Heart right ventricle (tissue), 16 donors: ENCODE measurements at regions not wholly inside any gene's neighbourhood (a gene's known extent, or its start where the extent isn't known, plus 50 kb on each side); places are given as distances from the start of the nearest gene placed in this dataset.

Experiments
- ATAC-seq, 8 donors: fragments of 200-7000 bp; cut with Tn5 transposase; one replicate each; pipeline ENCODE4 v1.9.1; 2020; ENCODE audit warnings: mild to moderate bottlenecking in 8 of 8, moderate library complexity in 8 of 8, moderate number of reproducible peaks in 1 of 8
- DNase-seq, 2 donors: peaks; one replicate each; pipeline ENCODE4 v3.0.0-alpha.2; 2020
- H3K27ac ChIP-seq, 10 donors: fragments of 200-600 bp; sonication (generic) in 2 of 10; one replicate each; pipeline versions ENCODE4 v1.5.0 to v1.8.0; 2020 to 2022; ENCODE audit warnings: mild to moderate bottlenecking in 3 of 10
- H3K27me3 ChIP-seq, 7 donors: fragments of 200-600 bp; one replicate each; pipeline ENCODE4 v1.8.0; 2021 to 2022; ENCODE audit warnings: mild to moderate bottlenecking in 2 of 7
- H3K36me3 ChIP-seq, 9 donors: fragments of 200-600 bp; sonication (generic) in 1 of 9; one replicate each; pipeline versions ENCODE4 v1.5.0 to v1.8.0; 2020 to 2022; ENCODE audit warnings: mild to moderate bottlenecking in 2 of 9
- H3K4me1 ChIP-seq, 9 donors: fragments of 200-600 bp; sonication (generic) in 1 of 9; one replicate each; pipeline versions ENCODE4 v1.5.0 to v1.8.0; 2020 to 2022; ENCODE audit warnings: mild to moderate bottlenecking in 4 of 9
- H3K4me3 ChIP-seq, 10 donors: fragments of 200-600 bp; sonication (generic) in 2 of 10; one replicate each; pipeline versions ENCODE4 v1.5.0 to v1.8.0; 2020 to 2022; ENCODE audit warnings: mild to moderate bottlenecking in 7 of 10, moderate library complexity in 2 of 10
- H3K9me3 ChIP-seq, 11 donors: fragments of 200-600 bp in 10 of 11; sonication (generic) in 2 of 11; one replicate each; pipeline versions ENCODE4 v1.5.0 to v1.8.0; 2013 to 2022; ENCODE audit warnings: mild to moderate bottlenecking in 2 of 11, control low read depth in 1 of 11, moderate library complexity in 1 of 11
- CTCF ChIP-seq, 9 donors: fragments of 200-600 bp; sonication (generic) in 2 of 9; IDR thresholded peaks; one replicate each; pipeline versions ENCODE4 v1.5.0 to v1.8.0; 2021 to 2022; ENCODE audit warnings: antibody characterized with exemption in 9 of 9, mild to moderate bottlenecking in 5 of 9, moderate library complexity in 1 of 9
- WGBS, 2 donors: extraction: QIAGEN DNeasy Blood & Tissue Kit; methylation state at CpG; one replicate each; pipeline ENCODE4 v1.1.7; 2013; ENCODE audit warnings: inconsistent platforms in 1 of 2; 5-methylcytosine and 5-hydroxymethylcytosine counted together
- intact Hi-C, 10 donors: fragments of 100-400 bp; cut with DNase I; formaldehyde crosslinking; loops; one replicate each; pipeline versions ENCODE4 v1.11.1 to v1.14.2; 2022
- donor health status: Arrhythmogenic right ventricular cardiomyopathy.
- donor health status: ischemic (EF 13 %, LVEDD 7.1; RV severe dilation, severe dysfunction).
- donor health status: healthy with polysubstance abuse.
- donor health status: DM: no; HTN: yes; CAD: no.
- donor health status: DM: no; HTN: no; CAD: no.
- donor health status: ischemic (EF 25% LVEDD 6.9; RV normal size, moderate dysfunction).
- donor health status: ischemic (EF 25% LVEDD 5.7; RV mildly dilated, moderate dysfunction).
- donor health status: healthy.
- donor health status: DM: yes; HTN: yes; CAD: no.
- donor health status: Ischemic cardiomyopathy.
- donor health status: ischemic (EF 35%, LVEDD 5.7; RV mildly dilated, moderate dysfunction).
- donor health status: nonischemic (EF 11% LVEDD 7.7; RV severe dilation, severe dysfunction).
- donor health status: DM: yes; HTN: yes; CAD: no.
- donor health status: PGD.
- donor health status: ischemic (EF 29% LVEDD 5.4; RV normal size, mild dysfunction).
- donor health status: nonischemic (EF 23%, LVEDD 6.1; RV moderate dilation, normal function).

- intact Hi-C loops = no loop called here
These were observed 185.8 kb upstream of the TENT5A start for GRCh38 chr6:81938014-81938856.

GRCh38 chr6:81937296-81937937 lies 184.9 kb upstream of the TENT5A start:
- peak overlapping the region in 1 of 10 donors; percentile 34 for H3K27ac ChIP-seq
- intact Hi-C loops = no loop called here
- no peaks in the 10 kb centered on the region for H3K27me3 ChIP-seq
- H3K36me3 ChIP-seq = no peaks in the 10 kb centered on the region
- TF ChIP-seq CTCF (IDR thresholded peaks at IDR 0.05) = no peak
- DNase-seq (no peak), ATAC-seq (no peak)
- 85 to 92% methylated on average over 6 of the region's 6 CpGs for WGBS, 2 donors
- no peak overlapping the region for H3K4me3 ChIP-seq
- H3K9me3 ChIP-seq = peaks cover 0 to under 1% (median 0%) of the 10 kb centered on the region in 11 donors
- H3K4me1 ChIP-seq = peaks cover 0 to 25% (median 6%) of the 10 kb centered on the region in 9 donors

More at GRCh38 chr6:81938014-81938856, 185.8 kb upstream of the TENT5A start:
- H3K27me3 ChIP-seq = no peaks in the 10 kb centered on the region
- no peak for TF ChIP-seq CTCF (IDR thresholded peaks at IDR 0.05)
- ATAC-seq (peak in 7 of 8 donors; percentile 17 to 75 (median 59)), DNase-seq (no peak)
- WGBS, 2 donors = 32 to 36% methylated on average over 4 of the region's 4 CpGs
- H3K27ac ChIP-seq = peak overlapping the region in 3 of 10 donors; percentile 0 to 34 (median 7)
- H3K4me1 ChIP-seq = peaks cover 0 to 25% (median 6%) of the 10 kb centered on the region in 9 donors
- no peaks in the 10 kb centered on the region for H3K9me3 ChIP-seq
- H3K4me3 ChIP-seq = no peak overlapping the region
- H3K36me3 ChIP-seq = no peaks in the 10 kb centered on the region

GRCh38 chr6:81934936-81935335 lies 182.5 kb upstream of the TENT5A start:
- intact Hi-C loops = no loop called here
- Histone ChIP-seq H3K4me1 (peaks cover 0 to 16% (median 6%) of the 10 kb centered on the region in 9 donors), H3K27ac (no peak overlapping the region), H3K27me3 (no peaks in the 10 kb centered on the region), H3K9me3 (peaks cover 0 to 3% (median 0%) of the 10 kb centered on the region in 11 donors), H3K36me3 (no peaks in the 10 kb centered on the region), H3K4me3 (no peak overlapping the region)
- ATAC-seq (no peak), DNase-seq (no peak)
- WGBS, 2 donors = 73 to 79% methylated on average over 1 of the region's 1 CpG
- no peak for TF ChIP-seq CTCF (IDR thresholded peaks at IDR 0.05)

GRCh38 chr6:81933608-81934051 lies 181.1 kb upstream of the TENT5A start:
- Histone ChIP-seq H3K36me3 (no peaks in the 10 kb centered on the region), H3K9me3 (peaks cover 0 to 3% (median 0%) of the 10 kb centered on the region in 11 donors), H3K27ac (no peak overlapping the region), H3K4me1 (peaks cover 0 to 5% (median 0%) of the 10 kb centered on the region in 9 donors), H3K4me3 (no peak overlapping the region), H3K27me3 (no peaks in the 10 kb centered on the region)
- TF ChIP-seq CTCF (IDR thresholded peaks at IDR 0.05) = no peak
- 91 to 96% methylated on average over 1 of the region's 1 CpG for WGBS, 2 donors
- ATAC-seq = no peak
- no peak for DNase-seq
- intact Hi-C loops = no loop called here
